ENCODE measurements at regions not wholly inside any gene's neighbourhood (a gene's known extent, or its start where the extent isn't known, plus 50 kb on each side); places are given as distances from the start of the nearest gene placed in this dataset.

DNA sequence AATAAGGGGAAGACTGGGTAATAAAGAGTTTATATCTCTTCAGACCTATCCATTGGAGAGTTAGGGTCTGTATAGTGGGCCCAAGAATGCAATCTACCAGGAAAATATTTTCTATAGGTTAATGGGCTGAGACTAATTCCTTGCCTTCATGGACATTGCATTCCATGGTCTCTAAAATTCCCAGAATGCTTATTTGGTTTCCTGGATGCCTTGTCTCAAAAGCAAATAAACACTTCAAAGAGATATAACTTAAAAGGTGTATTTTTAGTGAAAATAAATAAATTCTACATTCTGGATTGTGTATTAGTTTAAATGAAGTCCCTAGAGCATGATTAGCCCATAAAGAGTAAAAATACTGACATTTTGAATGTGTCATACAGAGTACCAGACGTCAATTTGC, 550.1 kb upstream of the PKN2 start:
- TF ChIP-seq, protein P1, sequence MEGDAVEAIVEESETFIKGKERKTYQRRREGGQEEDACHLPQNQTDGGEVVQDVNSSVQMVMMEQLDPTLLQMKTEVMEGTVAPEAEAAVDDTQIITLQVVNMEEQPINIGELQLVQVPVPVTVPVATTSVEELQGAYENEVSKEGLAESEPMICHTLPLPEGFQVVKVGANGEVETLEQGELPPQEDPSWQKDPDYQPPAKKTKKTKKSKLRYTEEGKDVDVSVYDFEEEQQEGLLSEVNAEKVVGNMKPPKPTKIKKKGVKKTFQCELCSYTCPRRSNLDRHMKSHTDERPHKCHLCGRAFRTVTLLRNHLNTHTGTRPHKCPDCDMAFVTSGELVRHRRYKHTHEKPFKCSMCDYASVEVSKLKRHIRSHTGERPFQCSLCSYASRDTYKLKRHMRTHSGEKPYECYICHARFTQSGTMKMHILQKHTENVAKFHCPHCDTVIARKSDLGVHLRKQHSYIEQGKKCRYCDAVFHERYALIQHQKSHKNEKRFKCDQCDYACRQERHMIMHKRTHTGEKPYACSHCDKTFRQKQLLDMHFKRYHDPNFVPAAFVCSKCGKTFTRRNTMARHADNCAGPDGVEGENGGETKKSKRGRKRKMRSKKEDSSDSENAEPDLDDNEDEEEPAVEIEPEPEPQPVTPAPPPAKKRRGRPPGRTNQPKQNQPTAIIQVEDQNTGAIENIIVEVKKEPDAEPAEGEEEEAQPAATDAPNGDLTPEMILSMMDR (IDR thresholded peaks at IDR 0.05), result no peak
- TF ChIP-seq POLR2A (IDR thresholded peaks at IDR 0.05), result no peak
